ENCODE measurements at regions not wholly inside any gene's neighbourhood (a gene's known extent, or its start where the extent isn't known, plus 50 kb on each side); places are given as distances from the start of the nearest gene placed in this dataset.

GRCh38 chr11:23542816-23543215 is 682.5 kb upstream of the CCDC179 start:
- H3K27me3 ChIP-seq, result no peaks in the 10 kb centered on the region
- no peak for TF ChIP-seq CTCF (IDR thresholded peaks at IDR 0.05; ENCODE audit: low read depth, low read length)
- H3K9me3 ChIP-seq (ENCODE audit: low read depth), result no peaks in the 10 kb centered on the region

GRCh38 chr11:23543651-23544222 is 683.5 kb upstream of the CCDC179 start:
- Histone ChIP-seq H3K27ac (no peak overlapping the region), H3K36me3 (no peaks in the 10 kb centered on the region), H3K4me3 (no peak overlapping the region), H3K4me1 (ENCODE audit: low read depth) (no peaks in the 10 kb centered on the region), H3K27me3 (no peaks in the 10 kb centered on the region), H3K9me3 (ENCODE audit: low read depth) (no peaks in the 10 kb centered on the region)
- no peak for TF ChIP-seq CTCF (IDR thresholded peaks at IDR 0.05; ENCODE audit: low read depth, low read length)
- DNase-seq (ENCODE audit: low read depth in 1 of 2, low spot score in 1 of 2), result no peak

More at GRCh38 chr11:23542816-23543215, 682.5 kb upstream of the CCDC179 start:
- H3K4me3 ChIP-seq, result no peak overlapping the region
- H3K27ac ChIP-seq, result no peak overlapping the region
- no peaks in the 10 kb centered on the region for H3K36me3 ChIP-seq
- H3K4me1 ChIP-seq (ENCODE audit: low read depth), result no peaks in the 10 kb centered on the region
- no peak for DNase-seq (ENCODE audit: low read depth in 1 of 2, low spot score in 1 of 2)

GRCh38 chr11:23551706-23552105 is 691.4 kb upstream of the CCDC179 start:
- no peaks in the 10 kb centered on the region for H3K27me3 ChIP-seq
- no peaks in the 10 kb centered on the region for H3K36me3 ChIP-seq
- no peak for DNase-seq (ENCODE audit: low read depth in 1 of 2, low spot score in 1 of 2)
- H3K4me1 ChIP-seq (ENCODE audit: low read depth), result no peaks in the 10 kb centered on the region
- no peaks in the 10 kb centered on the region for H3K9me3 ChIP-seq (ENCODE audit: low read depth)
- H3K4me3 ChIP-seq, result no peak overlapping the region
- no peak overlapping the region for H3K27ac ChIP-seq
- TF ChIP-seq CTCF (IDR thresholded peaks at IDR 0.05; ENCODE audit: low read depth, low read length), result no peak

- no peaks in the 10 kb centered on the region for H3K4me1 ChIP-seq (ENCODE audit: low read depth)
These were observed 693.7 kb upstream of the CCDC179 start for GRCh38 chr11:23554002-23554401.

GRCh38 chr11:23555085-23555484 is 694.8 kb upstream of the CCDC179 start:
- Histone ChIP-seq H3K4me3 (no peak overlapping the region), H3K9me3 (ENCODE audit: low read depth) (no peaks in the 10 kb centered on the region), H3K36me3 (no peaks in the 10 kb centered on the region), H3K4me1 (ENCODE audit: low read depth) (no peaks in the 10 kb centered on the region), H3K27me3 (no peaks in the 10 kb centered on the region), H3K27ac (no peak overlapping the region)
- DNase-seq (ENCODE audit: low read depth in 1 of 2, low spot score in 1 of 2), result peak in 1 of 2 donors; percentile 9
- TF ChIP-seq CTCF (IDR thresholded peaks at IDR 0.05; ENCODE audit: low read depth, low read length), result no peak

More at GRCh38 chr11:23554002-23554401, 693.7 kb upstream of the CCDC179 start:
- no peaks in the 10 kb centered on the region for H3K9me3 ChIP-seq (ENCODE audit: low read depth)
- no peak overlapping the region for H3K27ac ChIP-seq
- H3K36me3 ChIP-seq, result no peaks in the 10 kb centered on the region
- H3K4me3 ChIP-seq, result no peak overlapping the region
- H3K27me3 ChIP-seq, result no peaks in the 10 kb centered on the region
- TF ChIP-seq CTCF (IDR thresholded peaks at IDR 0.05; ENCODE audit: low read depth, low read length), result no peak
- no peak for DNase-seq (ENCODE audit: low read depth in 1 of 2, low spot score in 1 of 2)

Measured in cardiac muscle cell (in vitro differentiated cells and primary cell).